HG03139 (cell line): ENCODE measurements at regions not wholly inside any gene's neighbourhood (a gene's known extent, or its start where the extent isn't known, plus 50 kb on each side); places are given as distances from the start of the nearest gene placed in this dataset.

Source experiments
- ATAC-seq: cut with Tn5 transposase; IDR thresholded peaks from one replicate; pipeline ENCODE4 v1.9.1; 2021; ENCODE audit not compliant: unreplicated experiment

GRCh38 chr3:150172356-150172755 is 201.7 kb upstream of the PFN2 start:
- no peak for ATAC-seq

- ATAC-seq: no peak
Observed at GRCh38 chr3:150170852-150171520, 200.3 kb upstream of the PFN2 start.

DNA sequence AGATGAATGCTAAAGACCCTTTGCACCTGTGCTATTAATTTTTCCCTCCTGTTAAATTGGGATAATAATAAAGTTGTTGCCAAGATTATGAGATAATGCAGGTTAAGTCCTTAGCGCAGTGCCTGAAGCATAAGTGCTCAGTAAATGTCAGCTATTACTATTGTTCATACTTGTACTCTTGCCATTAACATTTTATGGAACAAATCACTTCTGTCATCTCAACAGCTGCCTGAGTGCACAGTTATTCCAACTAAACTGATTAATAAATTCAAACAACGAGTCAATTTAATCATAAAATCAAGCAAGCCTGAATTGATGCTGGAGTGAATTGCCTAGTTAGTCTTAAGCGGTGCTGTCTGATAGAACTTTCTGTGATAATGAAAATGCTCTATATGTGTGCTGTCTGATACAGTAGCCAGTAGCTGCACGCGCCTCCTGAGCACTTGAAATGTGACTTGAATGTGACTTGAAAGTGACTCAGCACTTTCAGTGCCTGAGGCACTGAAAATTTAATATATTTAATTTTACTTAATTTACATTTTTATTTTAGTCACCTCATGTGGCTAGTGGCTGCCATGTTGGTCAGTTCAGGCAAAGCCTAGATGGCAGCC is 198.7 kb upstream of the PFN2 start:
- no peak for ATAC-seq

- no peak for ATAC-seq
Observed at GRCh38 chr3:150168698-150169097, 198.0 kb upstream of the PFN2 start.

GRCh38 chr3:150165396-150166094 is 194.8 kb upstream of the PFN2 start:
- no peak for ATAC-seq

GRCh38 chr3:150161011-150161410 is 190.3 kb upstream of the PFN2 start:
- ATAC-seq: no peak

DNA sequence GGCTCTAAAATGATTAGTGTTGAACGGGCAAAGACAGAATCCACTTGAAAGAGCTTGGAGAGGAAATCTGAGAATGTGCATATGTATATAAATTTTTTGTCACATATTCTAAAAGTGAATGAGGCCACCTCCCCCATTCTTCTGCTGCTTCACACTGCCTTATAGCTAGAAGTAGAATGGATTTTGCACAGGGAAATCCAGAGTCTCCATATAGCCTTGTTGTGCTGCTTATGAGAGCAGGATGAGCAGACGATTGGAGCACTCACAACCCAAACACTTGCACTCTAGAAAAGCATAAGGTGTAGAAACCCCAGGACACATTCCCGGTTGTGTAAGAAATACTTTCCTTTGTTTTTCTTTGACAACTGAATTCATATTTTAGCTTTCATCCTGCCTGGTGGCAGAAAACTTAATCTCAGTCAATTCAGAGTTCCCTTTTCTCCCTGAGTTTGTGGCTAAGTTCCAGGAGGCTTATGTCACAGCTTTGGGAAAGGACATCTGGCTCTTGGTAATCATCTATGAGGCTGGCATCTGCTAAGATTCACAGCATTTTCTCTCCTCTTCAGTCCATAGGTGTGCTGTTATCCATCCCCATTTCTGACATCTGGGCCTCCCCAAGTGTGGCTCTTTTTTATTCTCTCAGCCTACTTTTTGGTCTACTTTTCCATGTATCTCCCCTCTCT is 188.4 kb upstream of the PFN2 start:
- no peak for ATAC-seq

DNA sequence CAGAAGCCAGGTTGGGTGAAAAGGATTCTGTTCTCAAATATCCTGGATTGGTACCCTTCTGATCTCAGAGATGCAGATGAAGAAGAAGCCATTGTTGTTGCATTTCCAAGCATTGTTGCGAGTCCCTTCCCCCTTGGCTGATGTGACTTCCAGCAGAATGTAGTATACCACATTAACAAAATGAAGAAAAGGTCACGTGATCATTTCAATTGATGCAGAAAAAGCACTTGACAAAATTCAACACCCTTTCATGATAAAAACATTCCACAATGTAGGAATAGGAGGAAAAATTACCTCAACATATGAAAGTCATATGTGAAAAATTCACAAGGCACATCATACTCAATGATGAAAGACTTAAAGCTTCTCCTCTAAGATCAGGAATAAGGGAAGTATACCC is 181.9 kb upstream of the PFN2 start:
- no peak for ATAC-seq

DNA sequence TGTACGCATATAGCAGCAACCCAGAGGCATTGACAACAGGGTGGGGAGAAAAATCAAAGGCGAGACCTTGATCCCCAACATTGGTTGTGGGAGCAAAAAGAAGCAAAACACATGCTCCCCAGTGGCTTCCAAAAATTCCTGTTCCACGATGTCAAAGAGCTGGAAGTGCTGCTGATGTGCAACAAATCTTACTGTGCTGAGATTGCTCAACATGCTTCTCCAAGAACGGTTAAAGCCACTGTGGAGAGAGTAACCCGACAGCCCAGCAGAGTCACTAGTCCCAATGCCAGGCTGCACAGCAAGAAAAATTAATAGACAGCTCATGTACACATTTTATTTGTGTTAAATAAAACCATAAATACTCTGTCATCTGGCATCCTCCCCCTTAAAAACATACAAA is 179.9 kb upstream of the PFN2 start:
- no peak for ATAC-seq

DNA sequence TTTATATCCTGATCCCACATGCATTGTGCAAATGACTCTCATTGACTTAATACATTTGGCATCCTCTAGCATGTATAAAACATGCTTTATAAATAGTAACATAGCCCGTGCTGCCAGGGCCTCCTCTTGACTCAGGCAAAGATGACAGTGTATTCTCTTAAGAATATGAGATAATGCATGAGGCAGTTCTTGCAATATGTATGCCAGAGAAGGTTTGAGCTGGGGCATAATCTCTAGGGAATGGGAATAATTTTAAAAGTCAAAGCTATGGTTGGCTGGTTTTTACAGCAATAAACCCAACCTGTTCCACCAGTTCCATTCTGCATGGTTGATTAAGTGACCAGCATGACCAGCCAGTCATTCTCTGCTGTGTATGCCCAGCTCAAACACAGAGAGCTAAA is 179.0 kb upstream of the PFN2 start:
- ATAC-seq: no peak

DNA sequence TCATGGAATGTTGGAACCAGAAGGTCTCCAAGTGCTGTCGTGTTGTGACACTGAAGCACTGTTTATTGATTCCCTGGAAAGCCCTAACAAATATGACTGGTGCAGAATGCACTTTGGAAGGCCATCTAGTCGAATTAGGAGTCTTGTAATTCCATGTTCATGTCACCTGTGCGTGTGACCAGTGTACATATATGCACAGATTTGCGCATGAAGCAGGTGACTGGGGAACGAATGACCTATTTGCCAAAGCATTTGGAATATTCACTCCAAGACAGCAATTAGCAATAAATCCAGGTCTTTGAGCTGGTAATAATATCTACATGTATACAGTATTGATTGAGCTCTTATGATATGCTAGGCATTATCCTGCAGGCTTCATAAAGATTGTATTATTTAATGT is 177.5 kb upstream of the PFN2 start:
- no peak for ATAC-seq

DNA sequence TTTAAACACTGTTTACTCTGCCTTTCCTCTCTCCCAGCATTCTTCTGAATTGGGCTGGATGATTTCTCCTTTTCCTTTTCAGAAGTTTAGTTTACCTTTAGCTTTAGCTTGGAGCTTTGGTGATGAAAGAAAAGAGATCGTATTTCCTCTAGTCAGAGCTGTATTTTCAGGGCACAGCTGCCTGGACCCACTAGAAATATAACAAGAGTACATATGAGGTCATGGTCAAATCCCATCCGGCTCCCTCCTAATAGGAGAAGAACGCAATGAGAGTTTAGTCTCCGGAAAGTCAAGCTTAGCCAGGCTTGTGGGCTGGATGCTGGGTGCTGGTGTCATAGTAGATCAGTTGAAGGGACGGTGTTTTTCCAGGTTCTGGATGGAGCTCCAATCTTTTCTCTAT is 177.1 kb upstream of the PFN2 start:
- no peak for ATAC-seq

DNA sequence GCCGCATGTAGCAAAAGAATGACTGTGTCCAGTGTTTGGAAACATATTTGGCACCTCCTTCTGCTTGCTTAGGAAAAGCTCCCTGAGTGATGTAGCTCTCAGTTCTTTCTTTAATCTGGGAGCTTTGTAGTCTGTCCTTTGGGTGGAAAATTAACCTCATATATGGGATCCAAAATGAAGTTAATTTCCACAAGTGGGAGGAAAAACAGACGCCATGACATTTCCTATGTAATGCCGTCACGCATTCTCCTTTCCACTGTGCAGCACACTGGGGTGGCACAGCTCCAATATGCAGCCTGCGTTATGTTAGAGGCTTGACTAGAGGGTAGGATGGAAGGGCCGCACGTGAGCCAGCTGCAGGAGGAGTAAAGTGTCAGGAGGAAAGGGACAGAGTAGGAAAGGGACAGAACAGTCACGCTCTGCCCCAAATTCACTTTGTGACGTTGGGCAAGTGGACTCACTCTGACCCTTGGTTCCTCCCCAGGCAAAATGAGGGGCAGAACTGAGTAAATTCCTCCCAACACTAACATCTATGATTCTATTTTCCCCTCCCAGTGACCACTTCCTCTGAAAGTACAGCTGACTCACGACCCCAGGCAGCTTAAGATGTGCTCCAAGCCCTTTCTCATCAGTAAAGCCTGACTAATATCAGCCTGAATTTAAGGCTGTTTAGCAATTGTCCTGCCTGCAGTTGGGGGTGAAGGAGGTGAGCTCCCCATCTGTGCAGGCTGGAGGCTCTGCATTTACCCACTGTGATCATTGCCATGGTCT is 176.5 kb upstream of the PFN2 start:
- ATAC-seq: no peak

DNA sequence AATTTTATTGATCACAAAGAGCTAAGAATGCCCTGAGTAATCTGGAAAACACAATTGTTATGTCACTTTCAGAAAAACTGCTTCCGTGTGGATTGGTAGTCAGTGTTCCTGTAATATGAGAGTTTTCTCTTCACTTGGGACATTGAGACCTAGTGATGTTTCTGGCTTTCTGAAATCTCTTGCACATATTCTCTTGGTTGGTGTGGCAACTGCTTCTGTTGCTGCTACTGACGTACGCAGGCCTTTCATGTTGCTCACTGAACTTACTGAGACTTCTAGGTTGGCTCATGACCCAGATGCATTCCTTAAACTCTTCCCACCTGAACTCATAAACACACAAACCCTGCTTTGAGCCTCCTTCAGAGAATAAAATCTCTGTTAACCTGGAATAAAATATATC is 175.0 kb upstream of the PFN2 start:
- ATAC-seq: no peak

GRCh38 chr3:150144191-150144708 is 173.6 kb upstream of the PFN2 start:
- ATAC-seq: no peak

- ATAC-seq: no peak
Observed at GRCh38 chr3:150142936-150143335, 172.2 kb upstream of the PFN2 start.

DNA sequence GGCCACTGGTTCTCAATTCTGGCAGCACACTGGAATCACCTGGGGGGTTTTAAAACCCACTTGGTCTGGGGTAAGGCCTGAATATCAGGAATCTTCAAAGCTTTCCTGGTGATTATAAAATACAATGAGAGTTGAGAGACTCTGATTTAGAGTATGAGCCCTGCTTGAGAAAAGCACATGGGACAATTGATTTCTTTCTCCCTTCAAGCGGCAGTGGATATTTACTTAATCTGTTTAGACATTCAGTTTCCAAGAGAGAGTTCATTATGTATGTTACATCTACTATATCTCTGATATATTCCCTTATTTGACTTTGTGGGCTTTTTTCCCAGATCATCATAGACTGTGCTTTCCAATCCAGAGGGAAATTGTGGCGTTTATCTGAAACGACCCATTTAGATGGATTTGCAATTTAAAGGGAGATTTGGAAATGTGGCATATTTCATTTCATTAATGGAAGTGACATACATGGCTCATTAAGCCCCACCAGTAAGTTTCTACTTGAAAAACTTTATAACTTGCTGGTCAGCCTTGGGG is 171.2 kb upstream of the PFN2 start:
- no peak for ATAC-seq

DNA sequence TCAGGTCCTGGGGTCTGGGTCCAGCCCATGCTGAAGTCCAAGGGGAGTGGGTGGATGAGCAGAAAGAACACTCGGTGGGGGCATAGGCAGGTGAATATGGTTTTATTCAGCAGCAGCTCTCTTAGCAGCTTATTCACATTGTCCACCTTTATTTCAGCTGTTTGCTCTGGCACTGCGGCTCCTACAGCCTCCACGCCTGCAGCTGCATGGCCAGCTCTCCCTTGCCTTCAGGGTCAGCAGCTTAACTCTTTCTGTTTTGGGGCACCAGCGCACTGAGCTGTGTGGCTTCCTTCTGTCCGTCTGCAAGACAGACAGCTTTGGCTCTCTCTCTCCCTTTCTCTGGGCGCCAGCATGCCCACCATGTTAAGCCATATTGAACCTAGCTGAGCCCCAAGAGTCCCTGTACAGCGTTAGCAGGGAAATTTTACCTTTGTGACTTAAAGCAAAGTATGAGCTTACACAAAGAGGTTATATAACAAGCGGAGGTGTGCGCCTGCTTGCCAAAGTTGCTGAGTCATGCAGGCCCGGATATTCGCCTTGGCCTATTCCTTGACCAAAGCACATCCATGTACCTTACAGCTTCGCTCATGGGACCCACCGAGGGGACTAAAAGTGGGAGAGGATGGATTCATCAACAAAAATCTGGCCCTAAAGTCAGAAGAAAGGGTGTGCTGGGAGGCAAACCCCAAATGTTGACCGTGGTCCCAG is 170.1 kb upstream of the PFN2 start:
- no peak for ATAC-seq

DNA sequence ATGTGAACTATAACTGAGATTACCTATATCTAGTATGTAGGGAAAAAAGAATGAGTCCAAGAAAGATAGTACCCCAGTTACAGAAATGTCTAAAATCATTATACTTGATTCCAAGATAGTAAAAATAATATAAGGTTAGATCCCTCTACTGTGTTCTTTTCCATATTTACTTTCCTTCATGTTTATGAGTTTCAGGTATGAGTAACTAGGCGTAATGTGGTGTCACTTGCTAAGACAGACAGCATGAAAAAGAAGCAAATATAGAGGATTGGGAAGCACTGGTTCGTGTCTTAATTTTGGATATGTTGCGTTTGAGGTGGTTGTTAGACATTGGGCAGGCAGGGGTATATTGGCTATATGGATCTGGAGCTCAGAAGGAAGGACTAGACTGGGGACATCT is 168.1 kb upstream of the PFN2 start:
- no peak for ATAC-seq

GRCh38 chr3:150136242-150136641 is 165.5 kb upstream of the PFN2 start:
- ATAC-seq: no peak
